HG02759 (cell line): ENCODE measurements at regions not wholly inside any gene's neighbourhood (a gene's known extent, or its start where the extent isn't known, plus 50 kb on each side); places are given as distances from the start of the nearest gene placed in this dataset.
"Not testable (repeated sequence)": the region's sequence is repeated elsewhere in the genome, so short reads cannot be mapped to it uniquely, and the experiment has no call there.

Experiments
- ATAC-seq: cut with Tn5 transposase; IDR thresholded peaks from one replicate; pipeline ENCODE4 v1.9.1; 2021; ENCODE audit warnings: mild to moderate bottlenecking, moderate library complexity; ENCODE audit not compliant: unreplicated experiment

- no peak for ATAC-seq
Measured at GRCh38 chr1:191305370-191305769, 827.7 kb upstream of the BRINP3 start.

- ATAC-seq: no peak
Measured at GRCh38 chr1:191306916-191307315, 829.3 kb upstream of the BRINP3 start.

DNA sequence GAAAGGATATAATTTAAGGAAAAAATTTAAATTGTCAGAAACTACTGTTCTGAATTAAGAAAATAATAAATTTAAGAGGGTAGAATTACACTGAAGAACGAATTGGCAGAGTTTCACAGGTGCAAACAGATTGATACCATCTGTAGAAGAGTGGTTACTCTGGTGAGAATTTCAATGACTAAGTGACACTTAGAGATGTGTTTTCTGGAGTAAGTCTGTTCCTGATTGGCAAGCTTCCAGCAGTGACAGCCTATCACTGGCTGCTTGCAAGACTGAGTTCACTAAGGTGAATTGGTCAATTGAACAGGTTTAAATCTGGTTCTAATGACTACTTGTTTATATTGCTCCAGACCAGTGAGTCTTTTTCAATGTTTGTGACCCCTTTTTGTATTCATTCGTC, 838.2 kb upstream of the RGS18 start:
- ATAC-seq: no peak

GRCh38 chr1:191327868-191328267, 830.4 kb upstream of the RGS18 start:
- no peak for ATAC-seq

DNA sequence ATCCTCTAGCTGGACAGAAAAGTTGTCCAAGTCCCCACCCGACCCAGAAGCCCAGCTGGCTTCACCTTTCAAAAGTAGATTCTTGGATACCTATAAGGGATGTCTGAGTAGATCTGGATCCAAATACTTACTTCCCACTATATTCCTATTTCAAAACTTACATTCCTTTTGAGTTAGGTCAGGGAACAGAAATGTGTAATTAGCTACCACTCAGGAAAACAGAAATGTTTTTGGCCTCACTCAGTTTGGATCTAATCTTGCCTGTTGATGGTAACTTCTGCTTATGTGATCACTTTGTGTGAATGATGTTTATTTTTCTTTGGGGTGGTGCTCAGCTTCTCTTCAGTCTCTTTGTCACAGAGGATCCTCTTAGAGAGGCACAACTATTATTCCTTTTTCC, 814.4 kb upstream of the RGS18 start:
- ATAC-seq: no peak

GRCh38 chr1:191346381-191346780, 811.9 kb upstream of the RGS18 start:
- ATAC-seq: no peak

GRCh38 chr1:191348328-191348727, 809.9 kb upstream of the RGS18 start:
- no peak for ATAC-seq

GRCh38 chr1:191350938-191351337, 807.3 kb upstream of the RGS18 start:
- ATAC-seq: no peak

DNA sequence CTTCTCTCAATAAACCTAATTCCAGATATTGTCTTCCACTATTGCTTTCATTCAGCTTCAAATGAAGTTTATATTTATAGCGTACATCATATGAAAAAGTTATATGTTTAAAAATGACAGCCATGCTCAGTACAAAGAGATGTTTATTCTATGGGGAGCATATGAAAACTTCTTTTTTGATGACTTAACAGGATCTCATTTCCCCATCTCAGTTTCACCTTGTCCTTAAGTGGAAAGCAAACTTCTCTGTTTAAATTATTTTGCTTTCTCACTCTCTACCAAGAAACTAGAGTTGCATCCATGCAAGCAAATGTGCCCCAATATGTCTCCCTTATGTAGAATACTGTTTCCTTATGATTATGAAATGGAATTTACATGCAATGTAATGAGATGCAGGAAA, 799.5 kb upstream of the RGS18 start:
- no peak for ATAC-seq

GRCh38 chr1:191366686-191367085, 791.6 kb upstream of the RGS18 start:
- no peak for ATAC-seq

DNA sequence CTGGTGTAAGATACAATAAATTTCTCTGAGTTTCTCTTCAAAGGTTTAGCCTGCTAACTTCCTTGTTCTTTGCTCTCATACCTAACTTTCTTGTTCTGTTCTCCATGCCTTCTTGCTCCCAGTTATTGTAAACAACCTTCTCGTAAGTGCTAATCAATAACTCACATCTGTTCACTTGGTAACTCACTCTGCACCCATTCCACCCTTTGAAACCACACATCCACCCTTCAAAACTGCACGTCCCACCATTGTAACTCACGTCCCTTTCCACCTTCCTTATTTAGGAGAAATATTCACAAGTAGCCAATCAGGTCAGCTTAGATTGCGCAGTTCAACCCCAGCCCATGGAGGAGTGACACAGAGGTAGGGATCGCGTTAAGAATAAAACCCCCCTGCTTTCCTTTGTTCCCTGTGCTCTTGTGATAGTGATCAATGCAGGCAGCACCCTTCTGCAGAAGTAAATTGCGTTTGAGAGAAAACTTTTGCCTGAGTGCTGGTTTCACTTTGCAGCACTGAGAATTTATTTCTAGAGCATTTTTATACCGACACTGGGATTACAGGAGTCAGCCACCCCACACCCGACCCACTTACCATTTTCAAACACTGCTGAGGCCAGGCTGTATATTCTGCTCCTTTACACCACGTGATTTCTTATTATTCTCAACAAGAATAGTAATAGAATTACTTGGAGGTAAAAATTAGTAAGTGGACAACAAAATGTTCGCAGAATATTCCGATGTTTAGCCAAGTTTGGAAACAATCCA, 789.2 kb upstream of the RGS18 start:
- ATAC-seq: no peak

DNA sequence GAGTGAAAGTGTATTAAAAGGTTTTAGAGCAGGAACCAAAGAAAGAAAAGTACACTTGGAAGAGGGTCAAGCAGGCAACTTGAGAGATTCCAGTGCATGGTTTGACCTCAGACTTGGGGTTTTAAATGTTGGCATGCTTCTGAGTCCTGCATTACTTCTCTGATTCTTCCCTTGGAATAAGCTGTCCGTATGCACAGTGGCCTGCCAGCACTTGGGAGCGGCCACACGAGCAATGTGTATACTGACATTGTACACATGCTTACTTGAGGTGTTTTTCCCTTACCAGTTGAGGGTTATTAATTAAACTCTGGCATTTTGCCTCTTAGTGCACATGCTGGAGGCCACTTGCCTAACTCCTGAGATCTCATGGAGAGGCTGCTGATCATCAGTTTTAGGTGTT, 786.6 kb upstream of the RGS18 start:
- no peak for ATAC-seq

GRCh38 chr1:191388283-191388682, 770.0 kb upstream of the RGS18 start:
- no peak for ATAC-seq

- ATAC-seq: no peak
Measured at GRCh38 chr1:191396622-191397021, 761.6 kb upstream of the RGS18 start.

- ATAC-seq: no peak
Measured at GRCh38 chr1:191398551-191398950, 759.7 kb upstream of the RGS18 start.

- ATAC-seq: no peak
Measured at GRCh38 chr1:191405417-191405816, 752.8 kb upstream of the RGS18 start.

DNA sequence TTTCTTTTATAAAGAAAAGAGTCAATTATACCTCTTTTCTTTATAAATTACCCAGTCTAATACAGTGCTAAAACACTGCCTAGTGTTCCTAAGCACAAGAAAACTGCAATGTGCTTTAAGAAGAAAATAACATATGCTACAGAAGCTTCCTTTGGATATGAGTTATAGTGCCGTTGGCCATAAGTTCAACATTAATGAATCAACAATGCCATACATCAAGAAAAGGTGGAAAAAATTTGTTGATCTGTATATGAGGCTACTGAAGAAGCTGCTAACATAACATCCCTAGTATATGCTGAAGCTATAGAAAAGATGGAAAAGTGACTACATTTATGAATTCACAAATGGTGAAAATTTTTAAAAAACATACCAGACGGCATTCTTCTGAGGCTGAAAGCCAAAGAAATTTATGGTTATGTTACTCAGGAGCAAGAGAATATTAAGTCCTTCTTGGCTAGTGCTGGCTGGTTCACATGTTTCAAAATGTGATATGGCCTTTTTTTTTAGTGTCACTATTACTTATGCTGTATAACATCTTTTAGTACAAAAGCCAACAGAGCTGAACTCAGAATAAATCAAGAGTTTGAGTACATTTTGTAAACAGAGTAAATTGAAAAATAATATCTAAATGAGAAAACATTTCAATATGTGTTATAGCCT, 743.2 kb upstream of the RGS18 start:
- ATAC-seq: no peak

GRCh38 chr1:191419842-191420241, 738.4 kb upstream of the RGS18 start:
- no peak for ATAC-seq

- ATAC-seq: no peak
Measured at GRCh38 chr1:191427593-191427992, 730.7 kb upstream of the RGS18 start.

DNA sequence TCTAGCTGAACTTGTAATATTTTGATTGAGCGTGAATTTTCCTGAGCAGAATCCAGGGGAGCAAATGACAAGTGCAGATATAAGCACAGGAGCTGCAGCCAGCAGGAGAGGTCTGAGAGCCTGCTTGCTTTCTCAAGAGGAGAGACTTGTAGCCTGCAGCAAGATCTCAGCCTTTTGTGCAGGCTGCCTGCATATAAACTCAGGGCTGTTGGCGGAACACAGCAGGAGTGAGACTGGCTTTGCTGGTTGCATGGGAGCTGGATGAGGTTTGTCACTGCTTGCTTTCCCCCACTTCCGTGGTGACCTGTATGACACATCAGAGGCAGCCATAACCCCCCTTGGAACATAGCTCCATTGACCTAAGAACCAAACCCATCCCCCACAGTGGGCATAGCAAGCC, 725.4 kb upstream of the RGS18 start:
- no peak for ATAC-seq

DNA sequence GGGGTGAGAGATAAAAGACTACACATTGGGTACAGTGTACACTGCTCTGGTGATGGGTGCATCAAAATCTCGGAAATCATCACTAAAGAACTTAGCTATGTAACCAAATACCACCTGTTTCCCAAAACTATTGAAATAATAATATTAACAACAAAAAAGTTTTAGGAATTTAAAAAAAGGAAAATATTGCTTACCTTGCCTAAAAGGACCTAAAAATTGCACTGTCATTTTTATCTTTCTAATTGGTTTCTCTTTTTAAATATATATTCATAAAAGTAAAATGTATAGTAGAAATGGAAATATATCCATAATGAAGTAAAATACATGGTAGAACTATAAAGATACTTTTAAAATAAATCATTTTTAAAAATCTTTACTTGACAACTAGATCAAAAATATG, 719.3 kb upstream of the RGS18 start:
- no peak for ATAC-seq

DNA sequence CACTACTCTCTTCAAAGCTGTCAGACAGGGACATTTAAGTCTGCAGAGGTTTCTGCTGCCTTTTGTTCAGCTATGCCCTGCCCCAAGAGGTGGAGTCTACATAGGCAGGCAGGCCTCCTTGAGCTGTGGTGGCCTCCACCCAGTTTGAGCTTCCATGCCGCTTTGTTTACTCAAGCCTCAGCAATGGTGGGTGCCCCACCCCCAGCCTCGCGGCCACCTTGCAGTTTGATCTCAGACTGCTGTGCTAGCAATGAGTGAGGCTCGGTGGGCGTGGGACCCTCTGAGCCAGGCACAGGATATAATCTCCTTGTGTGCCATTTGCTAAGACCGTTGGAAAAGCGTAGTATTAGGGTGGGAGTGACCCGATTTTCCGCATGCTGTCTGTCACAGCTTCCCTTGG, 710.0 kb upstream of the RGS18 start:
- ATAC-seq: not testable (repeated sequence)

- ATAC-seq: no peak
Measured at GRCh38 chr1:191452586-191452985, 705.7 kb upstream of the RGS18 start.
